ENCODE measurements at regions not wholly inside any gene's neighbourhood (a gene's known extent, or its start where the extent isn't known, plus 50 kb on each side); places are given as distances from the start of the nearest gene placed in this dataset.

- no peaks in the 10 kb centered on the region for H3K4me1 ChIP-seq (replicated peaks in 1 of 2; ENCODE audit: control insufficient read depth in 2 of 2, insufficient read depth in 2 of 2, low read length in 2 of 2)
- CTCF ChIA-PET (ENCODE audit: low intra/inter-chr PET ratio), result no interaction called here
Observed at GRCh38 chr10:6350609-6351008, 147.9 kb downstream of the PFKFB3 start.

More at GRCh38 chr10:6350609-6351008, 147.9 kb downstream of the PFKFB3 start:
- no peak overlapping the region for H2AFZ ChIP-seq (ENCODE audit: low read depth, low read length)
- no peaks in the 10 kb centered on the region for H3K9me3 ChIP-seq (replicated peaks; ENCODE audit: control insufficient read depth, insufficient read depth, low read depth, low read length)
- no peak for ATAC-seq
- no peaks in the 10 kb centered on the region for H3K36me3 ChIP-seq (ENCODE audit: control insufficient read depth, insufficient read depth, low read length)
- in situ Hi-C loops (cut with MboI) (no loop called here), intact Hi-C loops (cut with micrococcal nuclease) (no loop called here)
- no peak overlapping the region for H3K4me2 ChIP-seq (ENCODE audit: insufficient read depth, low read length)
- no TSS peak for BruUV-seq (replicated peaks)
- H3K27ac ChIP-seq (ENCODE audit: extremely low read depth, low read depth, low read length), result no peak overlapping the region
- no peaks in the 10 kb centered on the region for H3K9me1 ChIP-seq (ENCODE audit: control insufficient read depth, insufficient read depth, low read length)
- H3K9ac ChIP-seq (ENCODE audit: insufficient read depth in 1 of 2, low read depth in 2 of 2, low read length in 2 of 2), result no peak overlapping the region
- no peak overlapping the region for H3K4me3 ChIP-seq
- no peaks in the 10 kb centered on the region; the same call in 1 of the 2 replicates for H4K20me1 ChIP-seq (replicated peaks; ENCODE audit: control insufficient read depth, insufficient read depth, low read length)
- TF ChIP-seq ETV5 (CRISPR knock-in tag; IDR thresholded peaks at IDR 0.05; ENCODE audit: low read depth) (no peak), OTX1 (CRISPR knock-in tag; IDR thresholded peaks at IDR 0.05) (no peak), ZNF140 (CRISPR knock-in tag; IDR thresholded peaks at IDR 0.05) (no peak), SREBF1 (IDR thresholded peaks at IDR 0.05; ENCODE audit: borderline replicate concordance, low read depth, low read length) (no peak), SMAD4 (CRISPR knock-in tag; conservative IDR thresholded peaks at IDR 0.05) (no peak), SMAD2 (IDR thresholded peaks at IDR 0.05; ENCODE audit: low read depth, low read length) (no peak), TARDBP (IDR thresholded peaks at IDR 0.05) (no peak), L3MBTL2 (IDR thresholded peaks at IDR 0.05) (no peak), NUFIP1 (IDR thresholded peaks at IDR 0.05; ENCODE audit: partially characterized antibody) (no peak), TFAP4 (CRISPR knock-in tag; IDR thresholded peaks at IDR 0.05; ENCODE audit: borderline replicate concordance) (no peak), HOMEZ (CRISPR knock-in tag; IDR thresholded peaks at IDR 0.05) (no peak), GTF2E2 (tag; IDR thresholded peaks at IDR 0.05) (no peak), NR3C1 (CRISPR knock-in tag; IDR thresholded peaks at IDR 0.05) (no peak), ZKSCAN1 (IDR thresholded peaks at IDR 0.05; ENCODE audit: low read depth, low read length) (no peak), ATF6 (CRISPR knock-in tag; IDR thresholded peaks at IDR 0.05) (no peak), CEBPG (CRISPR knock-in tag; IDR thresholded peaks at IDR 0.05) (no peak), CEBPG (tag; conservative IDR thresholded peaks at IDR 0.05 in 1 of 2, IDR thresholded peaks at IDR 0.05 in 1 of 2) (no peak)
- TF ChIP-seq, protein P1, sequence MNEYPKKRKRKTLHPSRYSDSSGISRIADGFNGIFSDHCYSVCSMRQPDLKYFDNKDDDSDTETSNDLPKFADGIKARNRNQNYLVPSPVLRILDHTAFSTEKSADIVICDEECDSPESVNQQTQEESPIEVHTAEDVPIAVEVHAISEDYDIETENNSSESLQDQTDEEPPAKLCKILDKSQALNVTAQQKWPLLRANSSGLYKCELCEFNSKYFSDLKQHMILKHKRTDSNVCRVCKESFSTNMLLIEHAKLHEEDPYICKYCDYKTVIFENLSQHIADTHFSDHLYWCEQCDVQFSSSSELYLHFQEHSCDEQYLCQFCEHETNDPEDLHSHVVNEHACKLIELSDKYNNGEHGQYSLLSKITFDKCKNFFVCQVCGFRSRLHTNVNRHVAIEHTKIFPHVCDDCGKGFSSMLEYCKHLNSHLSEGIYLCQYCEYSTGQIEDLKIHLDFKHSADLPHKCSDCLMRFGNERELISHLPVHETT (CRISPR knock-in tag; conservative IDR thresholded peaks at IDR 0.05 in 1 of 2, IDR thresholded peaks at IDR 0.05 in 1 of 2), result no peak
- no peaks in the 10 kb centered on the region for H3K79me2 ChIP-seq (ENCODE audit: control insufficient read depth, insufficient read depth, low read length)
- no peak for FAIRE-seq
- POLR2A ChIA-PET, result interaction anchor here (0.6 to 0.9 kb wide), 2 partner anchors 53 to 149 kb away, joined by 3 read pairs; no protein-coding TSS in a partner anchor
- H3K27me3 ChIP-seq (ENCODE audit: control insufficient read depth in 2 of 2, insufficient read depth in 2 of 2, low read length in 2 of 2), result peaks cover 18 to 31% of the 10 kb centered on the region in 2 experiments; a peak in 4 of 5 replicates
- 0% methylated on average over 3 of the region's 3 CpGs for WGBS (ENCODE audit: insufficient coverage, low coverage, missing lambda C conversion rate)
- no peak for DNase-seq (ENCODE audit: extremely low read depth in 1 of 4, low spot score in 3 of 4)
